Thyroid gland (tissue), 4 donors: ENCODE measurements at regions not wholly inside any gene's neighbourhood (a gene's known extent, or its start where the extent isn't known, plus 50 kb on each side); places are given as distances from the start of the nearest gene placed in this dataset.

Experiments
- DNase-seq, 2 donors: peaks; one replicate each; pipeline ENCODE4 v3.0.0-alpha.2; 2019
- H3K27ac ChIP-seq, 3 donors: fragments of 200-600 bp; sonication (generic); 1 replicate in 2 of 3; 2 replicates in 1 of 3; pipeline ENCODE4 v1.5.1; 2016 to 2019; ENCODE audit warnings: mild to moderate bottlenecking in 1 of 3, moderate library complexity in 1 of 3
- H3K27me3 ChIP-seq: fragments of 200-600 bp; sonication (generic); one replicate; pipeline ENCODE4 v1.5.1; 2019
- H3K36me3 ChIP-seq, 2 donors: fragments of 200-600 bp; sonication (generic); one replicate each; pipeline ENCODE4 v1.5.1; 2016 to 2019
- H3K4me1 ChIP-seq, 2 donors: fragments of 200-600 bp; sonication (generic); one replicate each; pipeline ENCODE4 v1.5.1; 2017 to 2019
- H3K4me3 ChIP-seq, 3 donors: fragments of 200-600 bp; sonication (generic); replicated peaks in 1 of 3; 1 replicate in 2 of 3; 2 replicates in 1 of 3; pipeline ENCODE4 v1.5.1; 2016; ENCODE audit warnings: mild to moderate bottlenecking in 1 of 3
- H3K9me3 ChIP-seq: fragments of 200-600 bp; sonication (generic); one replicate; pipeline ENCODE4 v1.5.1; 2017
- CTCF ChIP-seq, 6 experiments: fragments of 200-600 bp in 3 of 6; fragments of 450-650 bp in 3 of 6; sonication (generic) in 3 of 6; IDR thresholded peaks; one replicate each; pipeline ENCODE4 v1.5.1; 2016 to 2019; ENCODE audit warnings: antibody characterized with exemption in 6 of 6, mild to moderate bottlenecking in 2 of 6, inconsistent platforms in 1 of 6, moderate library complexity in 1 of 6
- POLR2A ChIP-seq, 2 donors: fragments of 450-650 bp; IDR thresholded peaks; one replicate each; pipeline ENCODE4 v1.6.1; 2017; ENCODE audit warnings: antibody characterized with exemption in 2 of 2, mild to moderate bottlenecking in 2 of 2, moderate library complexity in 1 of 2
- whole genome bisulfite sequencing, 2 donors: methylation state at CpG; one replicate each; pipeline ENCODE4 v1.1.5; 2017; 5-methylcytosine and 5-hydroxymethylcytosine counted together
- intact Hi-C: fragments of 100-400 bp; cut with DNase I; formaldehyde crosslinking; loops from one replicate; pipeline ENCODE4 v1.15.1; 2023

DNA sequence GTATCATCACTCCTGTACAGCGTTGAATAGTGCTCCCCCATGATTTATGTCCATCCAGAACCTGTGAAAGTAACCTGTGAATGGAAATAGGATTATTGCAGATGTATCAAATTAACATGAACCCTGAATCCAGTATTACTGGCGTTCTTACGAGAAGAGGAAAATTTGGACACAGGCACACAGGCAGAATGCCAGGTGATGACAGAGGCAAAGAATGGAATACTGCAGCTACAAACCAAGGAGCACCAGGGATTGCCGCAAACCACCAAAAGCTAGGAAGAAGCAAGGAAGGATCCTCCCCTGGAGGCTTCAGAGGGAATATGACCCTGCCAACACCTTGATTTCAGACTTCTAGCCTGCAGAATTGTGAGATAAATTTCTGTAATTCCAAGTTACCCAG is 113.5 kb upstream of the EGLN3 start:
- peak in 1 of 2 donors; percentile 27 for DNase-seq
- no peak overlapping the region for H3K4me3 ChIP-seq
- H3K36me3 ChIP-seq = no peaks in the 10 kb centered on the region
- 59 to 70% methylated on average over 4 of the region's 4 CpGs for WGBS, 2 donors
- no peaks in the 10 kb centered on the region for H3K27me3 ChIP-seq
- no peaks in the 10 kb centered on the region for H3K9me3 ChIP-seq
- TF ChIP-seq CTCF (IDR thresholded peaks at IDR 0.05) (no peak), POLR2A (IDR thresholded peaks at IDR 0.05) (no peak)
- no peak overlapping the region for H3K27ac ChIP-seq
- H3K4me1 ChIP-seq = peaks cover 3 to 4% of the 10 kb centered on the region in 2 donors
- intact Hi-C loops = no loop called here

- no peaks in the 10 kb centered on the region for H3K9me3 ChIP-seq
- no peaks in the 10 kb centered on the region for H3K36me3 ChIP-seq
- H3K4me1 ChIP-seq = peaks cover 0 to 4% of the 10 kb centered on the region in 2 donors
- no peak overlapping the region for H3K27ac ChIP-seq
- no peaks in the 10 kb centered on the region for H3K27me3 ChIP-seq
- DNase-seq = no peak
- no peak overlapping the region for H3K4me3 ChIP-seq
- WGBS, 2 donors = 60 to 73% methylated on average over 7 to 9 of the region's 9 CpGs
- intact Hi-C loops = no loop called here
- TF ChIP-seq POLR2A (IDR thresholded peaks at IDR 0.05) (no peak), CTCF (IDR thresholded peaks at IDR 0.05) (no peak)
Observed at GRCh38 chr14:34063470-34064164, 112.7 kb upstream of the EGLN3 start.

DNA sequence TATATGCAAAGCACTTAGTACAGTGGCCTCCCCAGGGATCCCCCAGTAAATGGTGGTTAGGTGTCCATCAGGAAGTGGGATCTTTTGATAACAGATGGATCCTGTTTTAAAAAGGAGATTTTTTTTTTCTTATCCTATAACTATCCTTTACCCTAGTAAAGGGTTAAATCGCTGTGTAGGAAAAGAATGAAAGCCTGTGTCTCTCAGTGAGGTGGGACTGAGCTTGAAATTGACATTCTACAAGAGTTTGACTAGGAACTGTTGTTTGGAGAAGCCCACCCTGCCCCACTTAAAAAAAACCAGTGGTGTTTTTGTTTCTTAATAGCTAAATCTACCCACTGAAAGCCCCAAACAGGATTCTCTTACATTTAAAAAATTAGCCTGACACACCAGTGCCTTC is 112.2 kb upstream of the EGLN3 start:
- H3K27ac ChIP-seq = no peak overlapping the region
- no peak overlapping the region for H3K4me3 ChIP-seq
- 54 to 79% methylated on average over 1 of the region's 1 CpG for WGBS, 2 donors
- intact Hi-C loops = no loop called here
- DNase-seq = no peak
- H3K27me3 ChIP-seq = no peaks in the 10 kb centered on the region
- no peaks in the 10 kb centered on the region for H3K36me3 ChIP-seq
- no peak for TF ChIP-seq CTCF (IDR thresholded peaks at IDR 0.05)
- no peak for TF ChIP-seq POLR2A (IDR thresholded peaks at IDR 0.05)
- H3K4me1 ChIP-seq = peaks cover 0 to 4% of the 10 kb centered on the region in 2 donors
- H3K9me3 ChIP-seq = no peaks in the 10 kb centered on the region

- intact Hi-C loops = no loop called here
- no peak for DNase-seq
- WGBS, 2 donors = 96 to 99% methylated on average over 8 of the region's 8 CpGs
Observed at GRCh38 chr14:34062353-34062973, 111.6 kb upstream of the EGLN3 start.

More at GRCh38 chr14:34062353-34062973, 111.6 kb upstream of the EGLN3 start:
- Histone ChIP-seq H3K27me3 (no peaks in the 10 kb centered on the region), H3K4me1 (peaks cover 0 to 4% of the 10 kb centered on the region in 2 donors), H3K9me3 (no peaks in the 10 kb centered on the region), H3K4me3 (no peak overlapping the region), H3K27ac (no peak overlapping the region), H3K36me3 (no peaks in the 10 kb centered on the region)
- TF ChIP-seq CTCF (IDR thresholded peaks at IDR 0.05) (no peak), POLR2A (IDR thresholded peaks at IDR 0.05) (no peak)
